HG02938 (cell line): ENCODE measurements at regions not wholly inside any gene's neighbourhood (a gene's known extent, or its start where the extent isn't known, plus 50 kb on each side); places are given as distances from the start of the nearest gene placed in this dataset.

ENCODE experiments used
- ATAC-seq: cut with Tn5 transposase; IDR thresholded peaks from one replicate; pipeline ENCODE4 v1.9.1; 2021; ENCODE audit warnings: mild to moderate bottlenecking, moderate library complexity; ENCODE audit not compliant: unreplicated experiment

DNA sequence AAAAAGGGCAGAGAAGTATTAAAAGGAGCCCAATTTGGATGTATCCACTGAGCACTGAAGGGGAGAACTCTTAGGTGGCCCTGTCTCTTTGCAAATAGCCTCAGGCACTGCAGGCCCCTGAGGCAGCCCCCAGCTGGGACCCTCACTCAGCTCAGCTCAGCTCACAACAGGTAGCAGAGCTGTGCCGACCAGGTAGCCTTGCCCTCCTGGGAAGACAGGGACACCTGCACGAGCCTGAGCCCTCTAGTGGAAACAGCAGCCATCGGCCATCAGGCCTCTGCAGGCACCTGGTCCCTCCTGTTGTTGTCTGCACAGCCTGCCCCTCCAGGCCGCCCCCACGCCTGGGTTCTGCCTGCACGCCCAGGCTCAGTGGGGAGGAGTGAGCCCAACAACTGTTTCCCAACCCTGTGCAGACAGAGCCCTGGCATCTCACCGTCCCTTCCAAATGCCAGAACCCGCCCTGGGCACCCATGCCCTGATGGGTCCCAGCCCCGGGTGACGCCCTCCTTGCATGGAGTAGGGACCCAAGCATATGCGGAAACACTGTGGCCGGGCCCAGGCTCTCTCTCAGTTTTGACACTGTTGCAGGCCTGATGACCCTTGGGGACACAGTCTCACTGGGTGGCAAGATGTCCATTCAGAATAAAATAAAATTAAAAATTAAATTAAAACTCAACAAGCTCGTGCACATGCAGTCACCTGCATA lies 60.0 kb upstream of the AJAP1 start:
- ATAC-seq, result no peak

DNA sequence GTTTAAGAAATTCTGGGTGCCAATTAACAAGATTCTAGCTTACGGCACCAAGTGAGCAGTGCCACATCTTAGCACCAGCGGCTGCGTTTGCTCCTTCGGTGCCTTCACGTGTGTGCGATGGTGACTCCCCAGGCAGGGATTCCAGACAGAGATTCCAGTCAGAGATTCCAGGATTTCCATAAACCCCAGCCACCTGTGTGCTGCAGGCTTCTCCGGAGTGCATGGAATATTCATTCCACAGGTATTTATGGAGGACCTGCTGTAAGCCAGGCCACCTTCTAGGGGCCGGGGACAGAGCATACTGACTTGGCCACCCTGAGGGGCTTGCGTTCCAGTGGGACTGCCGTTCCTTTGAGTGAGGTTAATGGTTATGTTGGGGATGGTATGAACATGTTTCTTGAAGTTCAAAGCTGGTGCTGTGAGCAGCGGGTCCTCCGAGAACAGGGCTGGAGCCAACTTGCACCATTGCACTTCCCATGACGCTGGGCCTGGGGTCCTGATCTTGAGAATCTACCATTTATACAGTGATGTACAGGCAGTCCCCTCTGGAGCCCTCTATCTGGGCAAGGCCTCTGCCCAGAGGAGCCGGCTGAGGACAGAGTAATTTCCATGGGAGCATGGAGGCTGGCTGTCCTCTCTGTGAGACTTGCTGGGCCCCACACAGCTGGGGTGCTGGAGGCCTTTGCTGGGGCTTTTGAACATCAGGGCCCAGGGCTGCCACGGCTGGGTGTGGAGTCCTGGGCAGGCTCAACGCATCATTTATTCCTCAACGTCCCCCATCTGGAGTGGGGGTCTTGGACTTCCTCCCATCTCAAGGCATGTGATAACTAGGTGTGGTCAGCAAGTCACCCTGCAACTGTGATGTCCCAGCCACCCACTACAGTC lies 58.8 kb upstream of the AJAP1 start:
- ATAC-seq, result no peak

DNA sequence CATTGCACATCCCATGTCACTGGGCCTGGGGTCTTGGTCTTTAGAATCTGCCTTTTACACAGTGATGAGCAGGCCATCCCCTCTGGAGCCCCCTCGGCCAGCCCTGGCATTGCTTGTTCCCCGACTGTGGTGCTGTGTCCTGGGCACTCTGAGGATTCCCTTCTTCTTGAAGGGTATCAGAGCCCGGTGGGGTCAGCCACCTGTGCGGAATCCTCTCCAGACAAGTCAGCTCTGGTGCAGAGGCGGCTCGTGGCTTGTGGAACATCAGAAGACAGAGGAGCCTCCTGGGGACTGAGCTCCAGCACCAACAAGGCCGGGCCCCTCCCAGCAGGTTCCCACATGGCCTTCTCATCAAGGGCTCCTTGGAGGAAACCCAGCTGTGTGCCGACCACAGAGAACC lies 57.9 kb upstream of the AJAP1 start:
- no peak for ATAC-seq

DNA sequence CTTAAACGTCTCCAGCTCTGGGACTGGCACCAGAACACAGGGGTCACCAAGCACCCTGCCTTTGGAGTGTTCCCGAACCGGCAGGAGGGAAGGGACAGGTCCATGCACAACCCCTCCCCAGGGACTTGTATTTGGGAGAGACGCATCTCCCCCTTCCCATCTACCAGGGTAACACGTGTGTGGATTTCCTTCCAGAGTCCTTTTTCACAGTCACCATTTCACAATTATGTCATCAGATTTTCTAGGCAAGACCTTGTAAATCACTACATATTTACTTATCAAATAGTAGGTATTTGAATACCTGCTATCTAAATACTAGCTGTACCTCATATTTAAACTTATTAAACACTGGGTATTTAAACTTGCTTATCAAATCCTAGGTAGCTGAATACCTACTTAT lies 57.4 kb upstream of the AJAP1 start:
- ATAC-seq, result no peak

DNA sequence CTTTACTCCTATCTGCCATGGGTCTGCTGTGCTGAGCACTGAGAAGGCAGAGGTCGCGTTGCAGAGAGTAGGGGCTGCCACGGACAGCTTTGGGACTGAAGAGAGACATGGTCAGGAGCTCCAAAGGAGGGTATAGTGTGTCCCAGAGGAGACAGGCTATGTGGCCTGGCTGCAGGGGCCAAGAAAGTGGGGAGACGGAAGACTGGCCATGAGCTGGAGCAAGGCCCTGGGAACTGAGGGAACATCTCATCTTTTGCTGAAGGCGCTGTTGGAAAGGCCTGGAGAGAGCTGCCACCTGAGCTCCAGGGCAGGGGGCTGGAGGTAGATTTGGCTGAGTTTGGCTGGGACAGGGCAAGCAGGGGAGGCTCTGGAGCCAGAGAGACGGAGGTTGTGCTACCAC lies 55.8 kb upstream of the AJAP1 start:
- ATAC-seq, result no peak

DNA sequence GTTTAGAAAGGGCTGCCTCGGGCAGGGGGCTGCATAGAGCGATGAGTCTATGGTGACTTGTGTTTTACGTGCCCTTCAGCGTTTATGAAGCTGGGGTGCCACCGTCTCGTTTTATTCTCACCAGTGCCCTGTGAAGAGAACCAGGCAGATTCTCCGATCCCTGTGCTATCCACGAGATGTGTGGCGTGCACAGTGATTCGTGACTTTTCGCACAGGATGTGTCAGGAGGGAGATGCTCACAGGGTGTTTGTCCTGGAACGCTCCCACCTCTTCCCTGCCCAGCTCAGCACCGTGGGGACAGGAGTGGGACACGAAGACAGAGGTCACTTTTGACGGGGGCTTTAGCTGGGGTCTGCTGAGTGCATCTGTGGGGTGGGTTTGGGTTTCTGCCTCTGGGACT lies 54.9 kb upstream of the AJAP1 start:
- no peak for ATAC-seq

DNA sequence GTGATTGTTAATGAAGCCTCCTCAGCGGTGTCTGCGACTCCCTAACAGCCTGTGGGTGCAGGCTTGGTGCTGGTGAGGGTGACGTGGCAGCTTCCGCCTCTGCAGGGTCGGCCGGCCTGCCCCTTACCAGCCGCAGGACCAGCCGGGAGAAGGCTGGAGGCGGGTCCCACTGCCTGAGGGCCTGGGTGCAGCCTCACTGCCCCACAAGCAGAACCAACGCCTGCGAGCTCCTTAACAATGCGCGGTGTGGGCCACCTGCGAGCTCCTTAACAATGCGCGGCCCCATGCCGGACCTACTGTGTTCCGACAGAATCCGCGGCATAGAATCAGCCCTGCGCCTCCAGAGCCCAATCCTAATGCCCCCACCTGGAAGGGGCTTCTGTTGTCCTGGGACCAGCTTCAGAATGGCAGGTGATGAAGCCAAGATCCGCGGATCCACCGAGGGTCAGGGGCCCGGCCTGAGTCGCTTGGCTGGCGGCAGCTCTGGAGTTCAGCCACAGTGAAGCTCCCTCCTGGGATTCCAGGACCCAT lies 54.4 kb upstream of the AJAP1 start:
- ATAC-seq, result no peak

DNA sequence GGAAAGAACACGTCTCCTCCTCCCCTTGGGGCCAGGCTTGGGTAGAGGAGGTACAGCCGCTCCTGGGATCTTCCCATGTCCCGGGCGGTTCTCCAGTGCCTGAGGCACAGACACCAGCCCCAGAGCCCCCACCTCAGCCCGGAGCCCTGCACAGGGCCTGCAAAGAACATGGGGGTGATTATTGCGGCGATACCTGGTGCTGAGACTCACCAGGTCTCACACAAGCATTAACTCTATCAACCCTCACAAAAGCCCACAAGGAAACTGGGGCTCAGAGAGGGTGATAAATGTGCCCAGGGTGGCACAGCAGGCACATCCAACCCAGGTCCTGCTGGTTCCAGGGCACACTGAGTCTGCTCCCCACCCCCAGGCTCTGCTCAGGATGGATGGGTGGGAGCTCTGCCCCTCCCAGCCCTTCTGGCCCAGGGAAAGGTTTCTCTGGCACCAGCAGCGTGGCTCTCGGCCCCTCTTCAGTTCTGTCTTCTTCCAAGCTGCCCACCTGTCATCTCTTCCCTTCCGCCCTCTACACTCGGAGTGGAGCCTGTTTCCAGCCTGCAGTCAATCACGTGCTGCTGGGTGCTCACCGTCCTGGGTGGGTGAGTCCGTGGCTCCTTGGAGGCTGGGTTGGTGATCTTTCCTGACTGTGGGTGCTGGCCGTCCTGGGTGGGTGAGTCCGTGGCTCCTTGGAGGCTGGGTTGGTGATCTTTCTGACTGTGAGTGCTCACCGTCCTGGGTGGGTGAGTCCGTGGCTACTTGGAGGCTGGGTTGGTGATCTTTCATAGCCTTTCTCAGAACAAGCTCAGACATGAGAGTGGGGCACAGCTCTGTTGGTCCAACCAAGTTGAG lies 53.6 kb upstream of the AJAP1 start:
- no peak for ATAC-seq

DNA sequence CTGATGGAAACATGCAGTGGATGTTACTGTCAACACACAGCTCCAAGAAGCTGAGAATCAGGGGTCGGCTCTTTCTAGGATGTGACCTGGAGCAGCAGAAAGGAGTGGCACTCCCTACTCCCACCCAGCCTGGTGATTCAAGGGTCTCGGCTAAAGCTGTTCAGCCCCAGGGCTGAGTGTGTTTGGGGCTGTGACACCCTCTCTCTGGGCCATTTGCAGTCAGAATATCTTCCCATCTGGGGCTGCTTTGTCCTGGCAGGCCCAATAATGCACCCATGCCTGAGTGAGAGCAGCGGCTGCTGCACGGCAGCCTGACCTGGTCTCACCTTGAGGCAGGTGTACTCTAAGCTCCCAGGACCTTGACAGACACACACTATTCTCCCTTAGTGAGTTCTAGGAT lies 52.5 kb upstream of the AJAP1 start:
- no peak for ATAC-seq

DNA sequence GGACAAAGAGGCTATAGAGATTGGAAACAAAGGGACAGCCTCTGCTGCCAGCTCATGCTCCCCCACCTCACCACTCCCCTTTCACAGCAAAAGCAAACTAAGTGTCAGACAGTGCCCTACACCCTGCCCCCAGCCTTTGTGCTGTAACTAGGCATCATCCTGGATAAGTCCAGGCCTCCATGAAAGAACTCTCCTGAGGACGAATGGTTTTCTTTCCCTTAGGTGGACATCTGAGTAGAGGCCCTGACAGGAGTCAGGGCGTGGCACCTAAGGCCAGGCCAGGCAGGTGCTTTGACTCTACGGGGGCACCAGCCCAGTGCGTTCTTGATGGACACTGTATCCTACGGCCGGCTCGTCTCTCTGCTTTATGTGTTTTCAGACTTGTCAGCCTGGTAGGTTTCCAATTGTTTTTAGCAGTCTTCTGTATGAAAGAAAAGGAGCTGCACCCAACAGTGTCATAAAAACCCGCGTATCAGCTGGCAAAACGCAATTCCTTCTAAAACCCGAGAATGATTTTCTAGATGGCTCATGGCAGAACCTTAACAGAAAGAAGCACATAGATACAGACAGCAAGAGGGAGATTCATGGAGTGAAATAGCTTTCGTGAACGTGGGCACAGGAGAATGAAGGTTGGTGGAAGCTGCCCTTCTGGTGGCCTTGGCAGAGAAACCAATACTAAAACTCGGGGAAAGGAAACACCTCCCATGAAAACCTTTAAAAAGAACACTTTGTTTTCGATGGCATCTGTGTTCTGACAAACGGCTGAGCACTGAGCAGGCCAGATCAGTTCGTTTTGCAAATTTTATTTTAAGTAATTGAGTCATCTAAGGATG lies 51.7 kb upstream of the AJAP1 start:
- ATAC-seq, result no peak

DNA sequence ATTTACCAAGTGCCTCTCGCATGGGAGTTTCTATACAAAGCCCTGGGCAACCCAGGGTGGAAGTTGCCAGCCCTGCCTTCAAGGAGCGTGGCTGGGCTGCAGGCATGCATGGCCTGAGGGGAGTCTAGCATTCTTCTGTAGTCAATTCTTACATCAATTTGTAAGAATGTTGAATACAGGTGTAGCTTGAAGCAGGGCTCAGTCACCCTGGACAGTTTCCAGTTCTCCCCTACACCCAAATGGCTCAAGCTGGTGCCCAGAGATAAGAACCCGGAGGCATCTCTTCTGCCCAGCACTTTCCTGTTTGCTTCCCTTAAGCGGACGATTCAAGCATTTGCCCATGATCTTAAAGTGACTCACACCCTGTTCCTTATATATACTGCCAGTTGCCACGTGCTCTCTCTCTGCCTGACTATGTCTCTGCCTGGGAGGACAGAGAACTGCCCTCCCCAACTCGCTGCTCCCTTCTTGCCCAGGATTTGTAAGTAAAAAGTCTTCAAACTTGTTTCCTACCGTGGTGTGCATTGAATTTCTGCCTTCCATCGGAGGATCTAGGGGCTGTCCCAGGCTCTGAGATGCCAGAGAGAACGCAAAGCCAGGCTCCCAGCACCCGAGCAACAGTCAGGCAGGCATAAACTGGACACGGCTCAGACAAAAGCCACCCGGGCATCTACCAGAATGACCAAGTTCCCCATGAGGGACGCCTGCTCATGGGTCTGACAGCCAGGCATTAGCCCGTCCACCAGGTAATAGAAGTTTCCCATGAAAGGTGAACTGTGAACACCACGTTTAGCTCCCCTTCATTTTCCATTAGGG lies 50.9 kb upstream of the AJAP1 start:
- ATAC-seq, result no peak
